ENCODE measurements at regions not wholly inside any gene's neighbourhood (a gene's known extent, or its start where the extent isn't known, plus 50 kb on each side); places are given as distances from the start of the nearest gene placed in this dataset.

- DNase-seq (peak; percentile 81), ATAC-seq (ENCODE audit: low read depth) (peak; percentile 93)
- H3K14ac ChIP-seq (replicated peaks; ENCODE audit: low read depth, low read length), result peak overlapping the region; percentile 96
- POLR2A ChIA-PET (ENCODE audit: unreplicated experiment), result interaction anchor here (0.6 kb wide), 1 partner anchor 442 kb away, joined by 4 read pairs; no protein-coding TSS in a partner anchor
- TF ChIP-seq MXI1 (IDR thresholded peaks at IDR 0.05; ENCODE audit: borderline replicate concordance, low read depth, low read length) (no peak), CEBPB (IDR thresholded peaks at IDR 0.05; ENCODE audit: low read depth, low read length) (peak; percentile 84), FOS (IDR thresholded peaks at IDR 0.05; ENCODE audit: low read depth, low read length) (peak; percentile 48; the same call in 1 of the 2 replicates), CHD1 (IDR thresholded peaks at IDR 0.05; ENCODE audit: low read depth, low read length) (no peak)
- peak overlapping the region; percentile 93 for H3K23ac ChIP-seq (ENCODE audit: low read depth, low read length)
- peak overlapping the region; percentile 90 for H4K5ac ChIP-seq (ENCODE audit: low read depth, low read length)
- H2AFZ ChIP-seq (replicated peaks; ENCODE audit: low read length, poor library complexity), result peak overlapping the region; percentile 82
- H3K4me3 ChIP-seq (ENCODE audit: insufficient read depth, low read depth, low read length), result peak overlapping the region; percentile 2; the same call in 1 of the 2 replicates
- H2BK120ac ChIP-seq (ENCODE audit: low read depth, low read length), result peak overlapping the region; percentile 98
- peak overlapping the region; percentile 86 for H3K27ac ChIP-seq (ENCODE audit: insufficient read depth, low read length)
- H3K9me3 ChIP-seq (ENCODE audit: control insufficient read depth, insufficient read depth, low read length), result no peaks in the 10 kb centered on the region
- no peaks in the 10 kb centered on the region for H3K79me1 ChIP-seq (ENCODE audit: low read depth in 1 of 2, low read length in 2 of 2)
- peak overlapping the region; percentile 97 for H2BK5ac ChIP-seq (ENCODE audit: low read depth, low read length, poor library complexity, severe bottlenecking)
- H2BK15ac ChIP-seq (ENCODE audit: low read depth, low read length), result peak overlapping the region; percentile 75
- peak overlapping the region; percentile 34 to 82 for H4K8ac ChIP-seq (ENCODE audit: low read depth in 2 of 2, low read length in 2 of 2)
- H3K56ac ChIP-seq (ENCODE audit: extremely low read depth, insufficient read depth, low read length), result peak overlapping the region; percentile 86; the same call in 1 of the 2 replicates
- intact Hi-C loops (cut with micrococcal nuclease) (no loop called here), dilution Hi-C loops (cut with HindIII; ENCODE audit: low sequenced_read_pairs, unreplicated experiment) (no loop called here), in situ Hi-C loops (cut with MboI; ENCODE audit: low sequenced_read_pairs) (no loop called here)
- H3K4ac ChIP-seq (ENCODE audit: low read depth, low read length), result peak overlapping the region; percentile 94
- peak overlapping the region; percentile 91 for H3K18ac ChIP-seq (ENCODE audit: low read depth, low read length)
- CTCF ChIA-PET, result interaction anchor here (0.5 to 0.9 kb wide), 3 partner anchors 210 to 236 kb away, joined by 3 to 6 read pairs (median 4); no protein-coding TSS in a partner anchor
- no peaks in the 10 kb centered on the region for H3K27me3 ChIP-seq (ENCODE audit: control insufficient read depth, insufficient read depth, low read length)
- peak overlapping the region; percentile 45 for H3K4me2 ChIP-seq (ENCODE audit: low read depth, low read length)
- no peaks in the 10 kb centered on the region for H4K20me1 ChIP-seq (ENCODE audit: insufficient read depth, low read length)
- peak overlapping the region; percentile 40; the same call in 1 of the 2 replicates for H3K9ac ChIP-seq (ENCODE audit: low read depth, low read length)
- H3K4me1 ChIP-seq (ENCODE audit: control insufficient read depth, insufficient read depth, low read length), result peaks cover 6% of the 10 kb centered on the region
- H2AK9ac ChIP-seq (replicated peaks; ENCODE audit: low read depth, low read length, poor library complexity), result no peak overlapping the region
- no peaks in the 10 kb centered on the region for H3K36me3 ChIP-seq (ENCODE audit: control insufficient read depth, insufficient read depth, low read length)
- H2AK5ac ChIP-seq (ENCODE audit: low read depth, low read length), result peak overlapping the region; percentile 89
- BruUV-seq (replicated peaks), result no TSS peak
- peak overlapping the region; percentile 98 for H2BK20ac ChIP-seq (ENCODE audit: low read depth, low read length)
- 34% methylated on average over 5 of the region's 8 CpGs; no CpG with 5 or more reads in 1 of the 2 experiments for WGBS, 2 experiments (ENCODE audit: extremely low coverage in 2 of 2, insufficient read length in 1 of 2)
- peak overlapping the region; percentile 94 for H4K91ac ChIP-seq (ENCODE audit: insufficient read depth, low read depth, low read length)
- peaks cover 8% of the 10 kb centered on the region for H3K9me1 ChIP-seq (ENCODE audit: insufficient read depth, low read length)
Measured at GRCh38 chr1:115227346-115228082, 110.5 kb downstream of the NGF start.
